Osteocyte (in vitro differentiated cells): ENCODE measurements at regions not wholly inside any gene's neighbourhood (a gene's known extent, or its start where the extent isn't known, plus 50 kb on each side); places are given as distances from the start of the nearest gene placed in this dataset.

Source experiments
- DNase-seq: peaks from one replicate; pipeline ENCODE4 v3.0.0; 2021; ENCODE audit warnings: mixed read lengths; ENCODE audit not compliant: unreplicated experiment; ENCODE audit errors: extremely low spot score
- H3K27ac Mint-ChIP-seq: one replicate; pipeline ENCODE4 v1.8.0; 2021; ENCODE audit warnings: mild to moderate bottlenecking, mixed read lengths; ENCODE audit not compliant: unreplicated experiment
- H3K27me3 Mint-ChIP-seq: one replicate; pipeline ENCODE4 v1.8.0; 2021; ENCODE audit warnings: mixed read lengths; ENCODE audit not compliant: unreplicated experiment
- H3K36me3 Mint-ChIP-seq: one replicate; pipeline ENCODE4 v1.8.0; 2021; ENCODE audit warnings: mixed read lengths; ENCODE audit not compliant: unreplicated experiment
- H3K4me1 Mint-ChIP-seq: one replicate; pipeline ENCODE4 v1.8.0; 2021; ENCODE audit warnings: mixed read lengths; ENCODE audit not compliant: unreplicated experiment
- H3K4me3 Mint-ChIP-seq: one replicate; pipeline ENCODE4 v1.8.0; 2021; ENCODE audit warnings: mild to moderate bottlenecking, moderate library complexity, mixed read lengths; ENCODE audit not compliant: unreplicated experiment
- H3K9me3 Mint-ChIP-seq: one replicate; pipeline ENCODE4 v1.8.0; 2021; ENCODE audit warnings: mixed read lengths; ENCODE audit not compliant: unreplicated experiment
- TF ChIP-seq, protein P1 (sequence below): fragments of 200-600 bp; sonication (generic); IDR thresholded peaks from 2 replicates; pipeline ENCODE4 v1.5.0; 2021; ENCODE audit warnings: antibody characterized with exemption, mild to moderate bottlenecking, moderate library complexity

DNA sequence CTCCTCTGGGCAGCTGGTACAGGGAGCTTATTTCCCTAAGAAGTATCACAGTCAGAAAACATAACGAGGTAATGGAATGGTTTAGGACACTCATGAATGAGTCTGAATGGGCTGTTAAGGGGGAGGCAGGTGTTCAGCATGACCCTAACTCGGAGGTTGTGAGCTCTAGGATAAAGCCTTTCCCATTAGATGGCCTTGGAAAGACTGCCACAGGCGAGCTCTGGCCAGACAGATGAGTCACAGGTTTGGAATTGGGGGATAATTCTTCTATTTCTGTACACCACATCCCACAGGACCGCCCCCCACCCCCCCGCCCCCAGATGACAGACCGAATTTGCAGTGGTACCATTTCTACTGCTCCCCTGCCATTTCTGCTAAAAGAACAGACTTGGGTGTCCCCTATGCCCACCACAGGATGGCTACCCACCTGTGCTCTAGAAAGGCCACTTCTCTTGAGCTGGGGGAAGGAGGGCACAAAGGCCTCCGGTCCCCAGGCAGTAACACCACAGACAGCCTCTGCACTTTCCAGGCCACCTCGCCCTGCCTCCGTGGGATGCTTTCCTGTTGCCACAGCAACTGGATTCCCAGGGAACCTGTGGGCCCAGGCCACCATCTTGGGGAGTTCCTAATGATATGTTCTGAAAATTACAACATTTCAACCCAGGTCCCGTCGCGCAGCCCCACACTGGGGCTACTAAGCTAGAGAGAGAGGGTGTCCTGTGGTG is 76.7 kb downstream of the TRIM29 start:
- no peak overlapping the region for H3K4me3 Mint-ChIP-seq
- TF ChIP-seq, protein P1, sequence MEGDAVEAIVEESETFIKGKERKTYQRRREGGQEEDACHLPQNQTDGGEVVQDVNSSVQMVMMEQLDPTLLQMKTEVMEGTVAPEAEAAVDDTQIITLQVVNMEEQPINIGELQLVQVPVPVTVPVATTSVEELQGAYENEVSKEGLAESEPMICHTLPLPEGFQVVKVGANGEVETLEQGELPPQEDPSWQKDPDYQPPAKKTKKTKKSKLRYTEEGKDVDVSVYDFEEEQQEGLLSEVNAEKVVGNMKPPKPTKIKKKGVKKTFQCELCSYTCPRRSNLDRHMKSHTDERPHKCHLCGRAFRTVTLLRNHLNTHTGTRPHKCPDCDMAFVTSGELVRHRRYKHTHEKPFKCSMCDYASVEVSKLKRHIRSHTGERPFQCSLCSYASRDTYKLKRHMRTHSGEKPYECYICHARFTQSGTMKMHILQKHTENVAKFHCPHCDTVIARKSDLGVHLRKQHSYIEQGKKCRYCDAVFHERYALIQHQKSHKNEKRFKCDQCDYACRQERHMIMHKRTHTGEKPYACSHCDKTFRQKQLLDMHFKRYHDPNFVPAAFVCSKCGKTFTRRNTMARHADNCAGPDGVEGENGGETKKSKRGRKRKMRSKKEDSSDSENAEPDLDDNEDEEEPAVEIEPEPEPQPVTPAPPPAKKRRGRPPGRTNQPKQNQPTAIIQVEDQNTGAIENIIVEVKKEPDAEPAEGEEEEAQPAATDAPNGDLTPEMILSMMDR = no peak
- peaks cover 12% of the 10 kb centered on the region for H3K27me3 Mint-ChIP-seq
- peak; percentile 82 for DNase-seq
- H3K4me1 Mint-ChIP-seq = no peaks in the 10 kb centered on the region
- no peaks in the 10 kb centered on the region for H3K9me3 Mint-ChIP-seq
- no peak overlapping the region for H3K27ac Mint-ChIP-seq
- no peaks in the 10 kb centered on the region for H3K36me3 Mint-ChIP-seq

DNA sequence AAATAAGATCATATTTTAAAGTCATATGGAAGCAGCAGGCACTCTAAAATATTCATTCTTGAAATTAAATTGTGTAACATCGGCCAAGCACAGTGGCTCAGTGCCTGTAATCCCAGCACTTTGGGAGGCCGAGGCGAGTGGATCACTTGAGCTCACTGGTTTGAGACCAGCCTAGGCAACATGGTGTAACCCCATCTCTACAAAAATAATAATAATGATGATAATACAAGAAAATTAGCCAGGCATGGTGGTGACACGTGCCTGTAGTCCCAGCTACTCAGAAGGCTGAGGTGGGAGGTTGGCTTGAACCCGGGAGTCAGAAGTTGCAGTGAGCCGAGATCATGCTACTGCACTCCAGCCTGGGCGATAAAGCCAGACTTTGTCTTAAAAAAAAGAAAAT is 77.4 kb downstream of the TRIM29 start:
- Mint-ChIP-seq H3K4me3 (no peak overlapping the region), H3K27ac (no peak overlapping the region), H3K27me3 (peaks cover 10% of the 10 kb centered on the region), H3K4me1 (no peaks in the 10 kb centered on the region), H3K36me3 (no peaks in the 10 kb centered on the region), H3K9me3 (no peaks in the 10 kb centered on the region)
- DNase-seq = no peak
- TF ChIP-seq, protein P1 = no peak

DNA sequence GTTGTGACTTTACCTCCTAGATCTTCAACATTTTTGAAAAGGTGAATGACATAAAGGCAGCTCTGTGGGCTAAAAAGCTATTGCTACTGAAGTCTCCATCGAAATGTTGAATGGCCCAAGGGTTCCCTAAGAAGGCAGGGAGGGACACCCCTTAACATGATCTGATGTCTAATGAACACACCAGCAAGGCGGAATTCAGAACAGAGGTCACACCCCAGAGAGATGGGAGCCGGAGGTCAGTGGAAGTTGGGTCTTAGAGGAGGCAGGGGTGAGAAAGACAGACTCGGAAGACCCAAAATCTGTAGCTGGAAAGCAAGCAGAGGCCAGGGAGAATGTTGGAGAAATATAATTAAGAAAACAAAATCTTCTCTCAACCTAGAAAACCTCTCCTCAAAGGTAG is 79.0 kb downstream of the TRIM29 start:
- Mint-ChIP-seq H3K27me3 (peaks cover 3% of the 10 kb centered on the region), H3K9me3 (no peaks in the 10 kb centered on the region), H3K36me3 (no peaks in the 10 kb centered on the region), H3K27ac (no peak overlapping the region), H3K4me1 (no peaks in the 10 kb centered on the region), H3K4me3 (no peak overlapping the region)
- peak; percentile 51 for DNase-seq
- TF ChIP-seq, protein P1 = no peak

DNA sequence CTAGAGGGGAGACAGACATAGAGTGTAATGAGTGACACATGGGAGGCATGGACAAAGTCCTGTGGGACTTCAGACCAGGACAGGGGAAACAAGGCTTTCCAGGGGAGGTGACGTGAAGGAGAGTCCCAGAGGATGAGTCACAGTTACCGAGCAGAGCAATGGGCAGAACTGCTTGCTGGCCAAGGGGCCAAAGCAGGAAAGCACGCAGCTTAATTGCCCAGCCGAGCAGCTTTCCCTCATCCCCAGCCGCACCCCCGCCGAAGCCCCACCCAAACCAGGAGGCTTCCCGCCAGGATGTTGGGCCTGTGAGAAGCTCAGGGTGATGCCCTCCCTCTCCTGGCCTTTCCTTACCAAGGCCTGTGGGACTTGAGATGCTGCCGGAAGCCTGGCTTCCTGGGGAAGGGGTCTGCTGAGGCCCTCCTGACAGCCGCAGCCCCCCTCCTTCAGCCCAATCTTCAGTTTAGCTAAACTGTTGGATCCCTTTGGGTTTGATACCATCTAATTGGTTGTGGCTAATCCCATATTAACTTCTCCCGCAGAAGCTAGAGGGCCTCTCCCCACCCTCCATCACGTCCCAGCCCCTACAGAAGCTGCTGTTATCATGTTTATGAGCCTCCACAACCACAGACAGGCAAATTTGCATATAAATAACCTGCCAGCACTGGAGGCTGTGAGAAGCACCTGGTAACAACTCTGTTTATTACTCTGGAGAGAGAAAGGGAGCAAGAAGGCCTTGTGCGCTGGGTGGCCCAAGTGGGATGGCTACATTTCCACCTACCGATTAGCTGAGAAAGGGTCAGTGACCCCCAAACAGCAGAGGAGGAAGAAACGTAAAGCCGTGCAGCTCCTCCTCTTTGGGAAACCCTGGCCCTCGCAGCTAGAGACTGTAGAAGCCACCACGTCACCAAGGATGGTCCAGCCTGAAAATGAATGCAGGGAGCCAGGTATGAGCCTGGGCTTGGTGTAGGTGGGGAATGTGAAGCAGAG is 80.0 kb downstream of the TRIM29 start:
- Mint-ChIP-seq H3K27me3 (peaks cover 3% of the 10 kb centered on the region), H3K9me3 (peaks cover 5% of the 10 kb centered on the region), H3K27ac (no peak overlapping the region), H3K4me3 (no peak overlapping the region), H3K36me3 (no peaks in the 10 kb centered on the region), H3K4me1 (no peaks in the 10 kb centered on the region)
- peak; percentile 80 for DNase-seq
- TF ChIP-seq, protein P1 = no peak

DNA sequence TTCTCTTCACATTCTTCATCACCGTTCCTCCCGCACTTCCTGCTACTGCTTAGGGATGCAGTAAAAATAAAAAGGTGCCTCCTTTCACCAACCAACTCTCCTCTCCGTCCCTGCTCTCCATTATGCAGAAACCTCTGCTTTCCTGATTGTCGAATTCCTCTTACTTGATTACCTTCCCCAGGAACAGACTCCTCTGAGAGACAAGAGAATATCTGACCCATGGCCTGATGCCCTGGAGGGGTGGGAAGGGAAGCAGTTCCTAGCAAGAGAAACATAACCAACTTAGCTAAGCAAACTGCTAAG is 80.9 kb downstream of the TRIM29 start:
- TF ChIP-seq, protein P1 = no peak
- no peaks in the 10 kb centered on the region for H3K36me3 Mint-ChIP-seq
- no peak overlapping the region for H3K27ac Mint-ChIP-seq
- no peak overlapping the region for H3K4me3 Mint-ChIP-seq
- no peaks in the 10 kb centered on the region for H3K4me1 Mint-ChIP-seq
- DNase-seq = peak; percentile 15
- H3K27me3 Mint-ChIP-seq = peaks cover 3% of the 10 kb centered on the region
- H3K9me3 Mint-ChIP-seq = peaks cover 5% of the 10 kb centered on the region
